SK-N-SH (cell line): ENCODE measurements at regions not wholly inside any gene's neighbourhood (a gene's known extent, or its start where the extent isn't known, plus 50 kb on each side); places are given as distances from the start of the nearest gene placed in this dataset.

ENCODE experiments used
- CTCF ChIA-PET: fragments of 300-600, 350-600 bp; formaldehyde crosslinking; extraction: SDS; loops from one replicate; lab custom pipeline; 2021; lab: Yijun Ruan, JAX
- POLR2A ChIA-PET: fragments of 350-600 bp; sonication (Branson Sonifier 250); formaldehyde crosslinking; extraction: SDS; loops from one replicate; lab custom pipeline; 2020; ENCODE audit warnings: antibody characterized with exemption, inconsistent platforms; lab: Yijun Ruan, JAX
- DNase-seq: peaks from one replicate; pipeline ENCODE4 v3.0.0; 2012
- H2AFZ ChIP-seq: fragments of 200-600 bp; sonication (generic); 2 replicates; pipeline ENCODE4 v1.8.1; 2016; ENCODE audit warnings: antibody characterized with exemption, mild to moderate bottlenecking, low read depth
- H3F3A ChIP-seq: fragments of 200-600 bp; sonication (generic); replicated peaks from 2 replicates; pipeline ENCODE3; 2016; ENCODE audit warnings: antibody characterized with exemption, mild to moderate bottlenecking; ENCODE audit not compliant: insufficient read depth
- H3K27ac ChIP-seq, 2 experiments: fragments of 200-500 bp in 1 of 2; fragments of 200-600 bp in 1 of 2; sonication (Bioruptor generic) in 1 of 2; sonication (generic), shearing (Covaris generic) in 1 of 2; 2 replicates each; pipeline versions ENCODE4 v1.5.1 to v1.6.1; 2014 to 2016; ENCODE audit warnings: low read depth in 2 of 2, inconsistent platforms in 1 of 2, low read length in 1 of 2, mild to moderate bottlenecking in 1 of 2, mixed read lengths in 1 of 2
- H3K27me3 ChIP-seq: fragments of 200-600 bp; sonication (generic), shearing (Covaris generic); 2 replicates; pipeline ENCODE4 v1.6.1; 2016; ENCODE audit warnings: mixed run types; ENCODE audit not compliant: insufficient read depth
- H3K36me3 ChIP-seq, 2 experiments: fragments of 200-500 bp in 1 of 2; fragments of 200-600 bp in 1 of 2; sonication (Bioruptor generic) in 1 of 2; sonication (generic) in 1 of 2; replicated peaks in 1 of 2; 2 replicates each; pipeline versions ENCODE3 to v1.5.1; 2014 to 2016; ENCODE audit warnings: low read length in 1 of 2, mild to moderate bottlenecking in 1 of 2; ENCODE audit not compliant: insufficient read depth in 2 of 2, control insufficient read depth in 1 of 2
- H3K4me1 ChIP-seq, 2 experiments: fragments of 200-500 bp in 1 of 2; fragments of 200-600 bp in 1 of 2; sonication (Bioruptor generic) in 1 of 2; sonication (generic), shearing (Covaris generic) in 1 of 2; 2 replicates each; pipeline versions ENCODE4 v1.5.1 to v1.6.1; 2014 to 2016; ENCODE audit warnings: low read depth in 1 of 2, low read length in 1 of 2, mixed run types in 1 of 2; ENCODE audit not compliant: insufficient read depth in 2 of 2, control insufficient read depth in 1 of 2
- H3K4me2 ChIP-seq: fragments of 200-600 bp; sonication (generic), shearing (Covaris generic); 2 replicates; pipeline ENCODE4 v1.6.1; 2017; ENCODE audit warnings: mixed run types
- H3K4me3 ChIP-seq, 2 experiments: fragments of 200-500 bp in 1 of 2; fragments of 200-600 bp in 1 of 2; sonication (Bioruptor generic) in 1 of 2; sonication (generic), shearing (Covaris generic) in 1 of 2; 2 replicates each; pipeline versions ENCODE4 v1.5.1 to v1.8.1; 2014 to 2016; ENCODE audit warnings: low read depth in 2 of 2, inconsistent platforms in 1 of 2, low read length in 1 of 2, mild to moderate bottlenecking in 1 of 2, mixed read lengths in 1 of 2, moderate library complexity in 1 of 2
- H3K79me2 ChIP-seq: fragments of 200-600 bp; sonication (generic); 2 replicates; pipeline ENCODE4 v1.8.1; 2017; ENCODE audit warnings: mild to moderate bottlenecking; ENCODE audit not compliant: insufficient read depth
- H3K9ac ChIP-seq: fragments of 200-600 bp; sonication (generic); 2 replicates; pipeline ENCODE4 v1.6.1; 2017; ENCODE audit warnings: mixed run types
- H3K9me2 ChIP-seq: fragments of 200-600 bp; sonication (generic); 2 replicates; pipeline ENCODE4 v1.6.1; 2017; ENCODE audit warnings: mixed run types
- H3K9me3 ChIP-seq: fragments of 200-600 bp; sonication (generic); 2 replicates; pipeline ENCODE4 v1.6.1; 2017; ENCODE audit warnings: mixed run types, mild to moderate bottlenecking, moderate library complexity
- H4K20me1 ChIP-seq: fragments of 200-600 bp; sonication (generic); 2 replicates; pipeline ENCODE4 v1.6.1; 2017; ENCODE audit warnings: mild to moderate bottlenecking, mixed run types; ENCODE audit not compliant: insufficient read depth
- CTCF ChIP-seq: fragments of 200-600 bp; sonication (generic); IDR thresholded peaks from 2 replicates; pipeline ENCODE4 v1.6.1; 2017; ENCODE audit warnings: antibody characterized with exemption, mild to moderate bottlenecking, moderate library complexity
- ELF1 ChIP-seq: IDR thresholded peaks from 2 replicates; pipeline ENCODE4 v1.4.0; 2012
- EP300 ChIP-seq, 2 experiments: IDR thresholded peaks; 2 replicates each; pipeline versions ENCODE4 v1.4.0 to v1.6.1; 2012; ENCODE audit warnings: borderline replicate concordance in 1 of 2, low read depth in 1 of 2, low read length in 1 of 2
- EZH2phosphoT487 ChIP-seq: fragments of 200-600 bp; sonication (generic); IDR thresholded peaks from 2 replicates; pipeline ENCODE4 v1.6.1; 2017; ENCODE audit warnings: low read depth, mixed run types, mild to moderate bottlenecking, antibody characterized with exemption, moderate library complexity, borderline replicate concordance
- FOSL2 ChIP-seq: IDR thresholded peaks from 2 replicates; pipeline ENCODE4 v1.4.0; 2012; ENCODE audit warnings: low read depth, mild to moderate bottlenecking, moderate library complexity, borderline replicate concordance
- FOXJ3 ChIP-seq: sonication (generic); formaldehyde crosslinking; IDR thresholded peaks from 2 replicates; pipeline ENCODE4 v1.5.1; 2020; ENCODE audit warnings: mild to moderate bottlenecking, missing genetic modification reagents
- FOXM1 ChIP-seq: IDR thresholded peaks from 2 replicates; pipeline ENCODE4 v1.4.0; 2012; ENCODE audit warnings: low read depth, mild to moderate bottlenecking
- GABPA ChIP-seq: IDR thresholded peaks from 2 replicates; pipeline ENCODE4 v1.4.0; 2012; ENCODE audit warnings: low read depth, mild to moderate bottlenecking
- GATA2 ChIP-seq: sonication (generic); formaldehyde crosslinking; IDR thresholded peaks from 2 replicates; pipeline ENCODE4 v1.5.0; 2020; ENCODE audit warnings: mild to moderate bottlenecking, missing genetic modification reagents
- MAX ChIP-seq: IDR thresholded peaks from 2 replicates; pipeline ENCODE4 v1.4.0; 2012; ENCODE audit warnings: low read depth
- MEF2A ChIP-seq: IDR thresholded peaks from 2 replicates; pipeline ENCODE4 v1.4.0; 2012; ENCODE audit warnings: low read depth, borderline replicate concordance
- NRF1 ChIP-seq: IDR thresholded peaks from 2 replicates; pipeline ENCODE4 v1.6.1; 2012; ENCODE audit warnings: low read depth, mild to moderate bottlenecking, low read length
- POLR2AphosphoS5 ChIP-seq: IDR thresholded peaks from 2 replicates; pipeline ENCODE4 v1.6.1; 2012; ENCODE audit warnings: low read depth, low read length
- RAD21 ChIP-seq: IDR thresholded peaks from 2 replicates; pipeline ENCODE4 v1.6.1; 2012; ENCODE audit warnings: mild to moderate bottlenecking, low read length
- RCOR1 ChIP-seq: fragments of 150-350 bp; IDR thresholded peaks from 2 replicates; pipeline ENCODE4 v1.6.1; 2017; ENCODE audit warnings: antibody characterized with exemption, low read length
- REST ChIP-seq: IDR thresholded peaks from 2 replicates; pipeline ENCODE4 v1.6.1; 2012; ENCODE audit warnings: mild to moderate bottlenecking, low read depth, low read length, moderate library complexity
- RXRA ChIP-seq: IDR thresholded peaks from 2 replicates; pipeline ENCODE4 v1.4.0; 2012; ENCODE audit warnings: low read depth, mild to moderate bottlenecking, borderline replicate concordance
- SMC3 ChIP-seq: IDR thresholded peaks from 2 replicates; pipeline ENCODE4 v1.6.1; 2012; ENCODE audit warnings: low read depth, low read length, improper control_type of control experiment
- USF2 ChIP-seq: fragments of 150-350 bp; IDR thresholded peaks from 2 replicates; pipeline ENCODE4 v1.6.1; 2017; ENCODE audit warnings: antibody characterized with exemption, low read length, low read depth, borderline replicate concordance
- YY1 ChIP-seq: IDR thresholded peaks from 2 replicates; pipeline ENCODE4 v1.4.0; 2012; ENCODE audit warnings: low read depth, mild to moderate bottlenecking
- ZBTB33 ChIP-seq: IDR thresholded peaks from 2 replicates; pipeline ENCODE4 v1.4.0; 2012; ENCODE audit warnings: low read depth, borderline replicate concordance
- WGBS: methylation state at CpG from one replicate; pipeline ENCODE4 v1.1.6; 2017; ENCODE audit warnings: low lambda C conversion rate; 5-methylcytosine and 5-hydroxymethylcytosine counted together

- no peaks in the 10 kb centered on the region for H3K36me3 ChIP-seq
- H3K4me3 ChIP-seq = no peak overlapping the region
- H4K20me1 ChIP-seq = no peaks in the 10 kb centered on the region
- H3K4me1 ChIP-seq = no peaks in the 10 kb centered on the region
- no peaks in the 10 kb centered on the region for H3K9me2 ChIP-seq
- no peak overlapping the region for H3K9ac ChIP-seq
- POLR2A ChIA-PET = no interaction called here
- no peak overlapping the region for H2AFZ ChIP-seq
- no peak for TF ChIP-seq RCOR1
- CTCF ChIA-PET = no interaction called here
- no peaks in the 10 kb centered on the region for H3K9me3 ChIP-seq
- no peak for DNase-seq
- no peak overlapping the region for H3K4me2 ChIP-seq
- H3F3A ChIP-seq = no peaks in the 10 kb centered on the region
- H3K79me2 ChIP-seq = no peaks in the 10 kb centered on the region
- no peak overlapping the region for H3K27ac ChIP-seq
- no peaks in the 10 kb centered on the region for H3K27me3 ChIP-seq
Measured at GRCh38 chr6:156587071-156587470, 190.1 kb upstream of the ARID1B start.

- no peaks in the 10 kb centered on the region for H3K27me3 ChIP-seq
Measured at GRCh38 chr6:156585859-156586258, 191.3 kb upstream of the ARID1B start.

More at GRCh38 chr6:156585859-156586258, 191.3 kb upstream of the ARID1B start:
- H3K9me2 ChIP-seq = no peaks in the 10 kb centered on the region
- H3K4me3 ChIP-seq = no peak overlapping the region
- no peaks in the 10 kb centered on the region for H3F3A ChIP-seq
- H3K4me1 ChIP-seq = no peaks in the 10 kb centered on the region
- no peak overlapping the region for H3K9ac ChIP-seq
- DNase-seq = no peak
- H3K4me2 ChIP-seq = no peak overlapping the region
- POLR2A ChIA-PET = no interaction called here
- no peaks in the 10 kb centered on the region for H3K79me2 ChIP-seq
- WGBS = 29% methylated on average over 3 of the region's 3 CpGs
- H4K20me1 ChIP-seq = no peaks in the 10 kb centered on the region
- TF ChIP-seq REST = no peak
- no peak for TF ChIP-seq NRF1
- TF ChIP-seq EZH2phosphoT487 = no peak
- TF ChIP-seq FOXJ3 (CRISPR knock-in tag) = no peak
- TF ChIP-seq RAD21 = no peak
- TF ChIP-seq GATA2 (CRISPR knock-in tag) = no peak
- no peak for TF ChIP-seq FOSL2
- no peak for TF ChIP-seq RXRA
- no peak for TF ChIP-seq POLR2AphosphoS5
- TF ChIP-seq SMC3 = no peak
- no peak for TF ChIP-seq GABPA
- TF ChIP-seq CTCF = no peak
- TF ChIP-seq ZBTB33 = no peak
- TF ChIP-seq USF2 = no peak
- TF ChIP-seq FOXM1 = no peak
- TF ChIP-seq YY1 = no peak
- TF ChIP-seq ELF1 = no peak
- TF ChIP-seq EP300 (IDR thresholded peaks at IDR 0.05; ENCODE audit: borderline replicate concordance in 1 of 2, low read depth in 1 of 2, low read length in 1 of 2) = no peak
- no peak for TF ChIP-seq MEF2A
- TF ChIP-seq MAX = no peak
- no peak overlapping the region for H3K27ac ChIP-seq
- H3K9me3 ChIP-seq = no peaks in the 10 kb centered on the region
- H3K36me3 ChIP-seq = no peaks in the 10 kb centered on the region
- CTCF ChIA-PET = no interaction called here
- no peak overlapping the region for H2AFZ ChIP-seq
